ENCODE measurements at regions not wholly inside any gene's neighbourhood (a gene's known extent, or its start where the extent isn't known, plus 50 kb on each side); places are given as distances from the start of the nearest gene placed in this dataset.

GRCh38 chr1:115529216-115529897 lies 112.4 kb upstream of the VANGL1 start:
- TF ChIP-seq EZH2 (IDR thresholded peaks at IDR 0.05; ENCODE audit: borderline replicate concordance, low read length): no peak
- TF ChIP-seq, protein P1, sequence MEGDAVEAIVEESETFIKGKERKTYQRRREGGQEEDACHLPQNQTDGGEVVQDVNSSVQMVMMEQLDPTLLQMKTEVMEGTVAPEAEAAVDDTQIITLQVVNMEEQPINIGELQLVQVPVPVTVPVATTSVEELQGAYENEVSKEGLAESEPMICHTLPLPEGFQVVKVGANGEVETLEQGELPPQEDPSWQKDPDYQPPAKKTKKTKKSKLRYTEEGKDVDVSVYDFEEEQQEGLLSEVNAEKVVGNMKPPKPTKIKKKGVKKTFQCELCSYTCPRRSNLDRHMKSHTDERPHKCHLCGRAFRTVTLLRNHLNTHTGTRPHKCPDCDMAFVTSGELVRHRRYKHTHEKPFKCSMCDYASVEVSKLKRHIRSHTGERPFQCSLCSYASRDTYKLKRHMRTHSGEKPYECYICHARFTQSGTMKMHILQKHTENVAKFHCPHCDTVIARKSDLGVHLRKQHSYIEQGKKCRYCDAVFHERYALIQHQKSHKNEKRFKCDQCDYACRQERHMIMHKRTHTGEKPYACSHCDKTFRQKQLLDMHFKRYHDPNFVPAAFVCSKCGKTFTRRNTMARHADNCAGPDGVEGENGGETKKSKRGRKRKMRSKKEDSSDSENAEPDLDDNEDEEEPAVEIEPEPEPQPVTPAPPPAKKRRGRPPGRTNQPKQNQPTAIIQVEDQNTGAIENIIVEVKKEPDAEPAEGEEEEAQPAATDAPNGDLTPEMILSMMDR (conservative IDR thresholded peaks at IDR 0.05 in 1 of 2, IDR thresholded peaks at IDR 0.05 in 1 of 2; ENCODE audit: extremely low read depth in 1 of 2, insufficient read depth in 1 of 2, low read depth in 1 of 2, low read length in 2 of 2): no peak

Data from mammary epithelial cell (primary cell).